ENCODE measurements at regions not wholly inside any gene's neighbourhood (a gene's known extent, or its start where the extent isn't known, plus 50 kb on each side); places are given as distances from the start of the nearest gene placed in this dataset.

DNA sequence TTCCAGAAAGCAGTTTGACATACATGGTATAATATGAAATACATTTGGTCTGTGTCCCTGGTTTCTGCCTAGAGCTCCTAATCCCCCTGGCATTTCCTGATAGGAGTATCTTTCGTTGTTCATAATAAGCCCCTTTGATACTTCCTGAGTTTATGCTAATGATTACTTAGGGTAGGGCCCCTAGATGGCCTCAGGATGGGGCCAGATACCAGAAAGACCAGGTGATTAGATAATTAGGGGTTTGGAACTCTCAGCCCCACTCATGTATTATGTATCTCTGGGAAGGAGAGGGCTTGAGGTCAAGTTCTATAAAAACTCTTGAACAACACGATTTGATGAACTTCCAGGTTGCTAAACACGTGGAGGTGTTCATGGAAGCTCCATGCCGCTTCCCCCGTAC, 163.3 kb upstream of the ZNF608 start:
- TF ChIP-seq POLR2A (IDR thresholded peaks at IDR 0.05; ENCODE audit: low read depth, low read length) (no peak), CBX3 (IDR thresholded peaks at IDR 0.05; ENCODE audit: borderline replicate concordance, low read depth) (no peak), ZNF274 (IDR thresholded peaks at IDR 0.05; ENCODE audit: insufficient read depth, insufficient read length) (no peak), SP1 (IDR thresholded peaks at IDR 0.05; ENCODE audit: low read depth, low read length) (no peak), CHD4 (IDR thresholded peaks at IDR 0.05) (no peak), MEF2A (IDR thresholded peaks at IDR 0.05; ENCODE audit: insufficient read depth, low read depth, low read length) (no peak), CEBPB (IDR thresholded peaks at IDR 0.05; ENCODE audit: borderline replicate concordance in 1 of 2, low read depth in 2 of 2, low read length in 2 of 2) (no peak), RB1 (IDR thresholded peaks at IDR 0.05; ENCODE audit: borderline replicate concordance) (no peak), TCF7 (IDR thresholded peaks at IDR 0.05; ENCODE audit: borderline replicate concordance) (no peak), RELA (IDR thresholded peaks at IDR 0.05; ENCODE audit: borderline replicate concordance, partially characterized antibody) (no peak)
- TF ChIP-seq, protein P1, sequence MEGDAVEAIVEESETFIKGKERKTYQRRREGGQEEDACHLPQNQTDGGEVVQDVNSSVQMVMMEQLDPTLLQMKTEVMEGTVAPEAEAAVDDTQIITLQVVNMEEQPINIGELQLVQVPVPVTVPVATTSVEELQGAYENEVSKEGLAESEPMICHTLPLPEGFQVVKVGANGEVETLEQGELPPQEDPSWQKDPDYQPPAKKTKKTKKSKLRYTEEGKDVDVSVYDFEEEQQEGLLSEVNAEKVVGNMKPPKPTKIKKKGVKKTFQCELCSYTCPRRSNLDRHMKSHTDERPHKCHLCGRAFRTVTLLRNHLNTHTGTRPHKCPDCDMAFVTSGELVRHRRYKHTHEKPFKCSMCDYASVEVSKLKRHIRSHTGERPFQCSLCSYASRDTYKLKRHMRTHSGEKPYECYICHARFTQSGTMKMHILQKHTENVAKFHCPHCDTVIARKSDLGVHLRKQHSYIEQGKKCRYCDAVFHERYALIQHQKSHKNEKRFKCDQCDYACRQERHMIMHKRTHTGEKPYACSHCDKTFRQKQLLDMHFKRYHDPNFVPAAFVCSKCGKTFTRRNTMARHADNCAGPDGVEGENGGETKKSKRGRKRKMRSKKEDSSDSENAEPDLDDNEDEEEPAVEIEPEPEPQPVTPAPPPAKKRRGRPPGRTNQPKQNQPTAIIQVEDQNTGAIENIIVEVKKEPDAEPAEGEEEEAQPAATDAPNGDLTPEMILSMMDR (IDR thresholded peaks at IDR 0.05 in 2 of 3, conservative IDR thresholded peaks at IDR 0.05 in 1 of 3; ENCODE audit: control insufficient read depth in 2 of 3, extremely low read depth in 1 of 3, insufficient read depth in 1 of 3, low read depth in 3 of 3, low read length in 3 of 3) = no peak
- TF ChIP-seq, protein P2, sequence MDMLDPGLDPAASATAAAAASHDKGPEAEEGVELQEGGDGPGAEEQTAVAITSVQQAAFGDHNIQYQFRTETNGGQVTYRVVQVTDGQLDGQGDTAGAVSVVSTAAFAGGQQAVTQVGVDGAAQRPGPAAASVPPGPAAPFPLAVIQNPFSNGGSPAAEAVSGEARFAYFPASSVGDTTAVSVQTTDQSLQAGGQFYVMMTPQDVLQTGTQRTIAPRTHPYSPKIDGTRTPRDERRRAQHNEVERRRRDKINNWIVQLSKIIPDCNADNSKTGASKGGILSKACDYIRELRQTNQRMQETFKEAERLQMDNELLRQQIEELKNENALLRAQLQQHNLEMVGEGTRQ (IDR thresholded peaks at IDR 0.05; ENCODE audit: borderline replicate concordance, low read depth, low read length) = no peak

Data from GM12878 (cell line).